ENCODE measurements at regions not wholly inside any gene's neighbourhood (a gene's known extent, or its start where the extent isn't known, plus 50 kb on each side); places are given as distances from the start of the nearest gene placed in this dataset.

DNA sequence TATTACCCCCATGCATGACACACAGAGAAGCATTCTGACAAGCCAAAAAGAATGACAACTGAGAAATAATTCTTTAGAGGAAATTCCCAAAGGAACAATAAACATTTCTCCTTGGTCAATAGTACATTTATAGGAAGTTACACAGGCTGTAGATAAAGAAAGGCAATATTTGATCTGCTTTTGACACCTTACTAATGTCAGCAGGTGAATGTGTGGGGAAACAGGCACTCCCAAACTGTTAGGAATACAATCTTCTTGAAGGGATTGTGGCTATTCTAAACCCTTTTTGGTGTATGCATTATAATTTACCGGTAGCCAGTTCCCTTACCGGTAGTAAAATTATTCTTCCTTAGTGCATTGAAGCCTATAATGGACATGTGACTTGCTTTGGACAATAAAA lies 116.1 kb upstream of the FTMT start:
- POLR2A ChIA-PET, result no interaction called here
- Histone ChIP-seq H3K27ac (ENCODE audit: extremely low read depth, low read depth, low read length) (no peak overlapping the region), H3K4me1 (ENCODE audit: control insufficient read depth, insufficient read depth, low read length) (no peaks in the 10 kb centered on the region), H3K9me3 (ENCODE audit: control insufficient read depth, insufficient read depth, low read depth, low read length) (no peaks in the 10 kb centered on the region), H3K36me3 (ENCODE audit: control insufficient read depth in 2 of 2, insufficient read depth in 1 of 2, low read length in 2 of 2) (no peaks in the 10 kb centered on the region), H3K4me3 (ENCODE audit: low read depth, low read length) (no peak overlapping the region)
- CTCF ChIA-PET, result no interaction called here
- TF ChIP-seq ZNF223 (tag by site-specific recombination; IDR thresholded peaks at IDR 0.05), result no peak
- TF ChIP-seq YY1 (tag by site-specific recombination; IDR thresholded peaks at IDR 0.05), result no peak
- no peak for TF ChIP-seq ZNF544 (tag by site-specific recombination; IDR thresholded peaks at IDR 0.05)
- TF ChIP-seq ZNF354C (tag by site-specific recombination; IDR thresholded peaks at IDR 0.05; ENCODE audit: borderline replicate concordance, low read depth), result no peak
- TF ChIP-seq ZNF473 (tag by site-specific recombination; IDR thresholded peaks at IDR 0.05), result no peak
- no peak for TF ChIP-seq FEZF1 (tag by site-specific recombination; IDR thresholded peaks at IDR 0.05)
- no peak for TF ChIP-seq ZBTB20 (tag by site-specific recombination; IDR thresholded peaks at IDR 0.05)
- TF ChIP-seq ZNF707 (tag by site-specific recombination; IDR thresholded peaks at IDR 0.05), result no peak
- TF ChIP-seq, protein P1, sequence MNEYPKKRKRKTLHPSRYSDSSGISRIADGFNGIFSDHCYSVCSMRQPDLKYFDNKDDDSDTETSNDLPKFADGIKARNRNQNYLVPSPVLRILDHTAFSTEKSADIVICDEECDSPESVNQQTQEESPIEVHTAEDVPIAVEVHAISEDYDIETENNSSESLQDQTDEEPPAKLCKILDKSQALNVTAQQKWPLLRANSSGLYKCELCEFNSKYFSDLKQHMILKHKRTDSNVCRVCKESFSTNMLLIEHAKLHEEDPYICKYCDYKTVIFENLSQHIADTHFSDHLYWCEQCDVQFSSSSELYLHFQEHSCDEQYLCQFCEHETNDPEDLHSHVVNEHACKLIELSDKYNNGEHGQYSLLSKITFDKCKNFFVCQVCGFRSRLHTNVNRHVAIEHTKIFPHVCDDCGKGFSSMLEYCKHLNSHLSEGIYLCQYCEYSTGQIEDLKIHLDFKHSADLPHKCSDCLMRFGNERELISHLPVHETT (tag by site-specific recombination; IDR thresholded peaks at IDR 0.05), result no peak

DNA sequence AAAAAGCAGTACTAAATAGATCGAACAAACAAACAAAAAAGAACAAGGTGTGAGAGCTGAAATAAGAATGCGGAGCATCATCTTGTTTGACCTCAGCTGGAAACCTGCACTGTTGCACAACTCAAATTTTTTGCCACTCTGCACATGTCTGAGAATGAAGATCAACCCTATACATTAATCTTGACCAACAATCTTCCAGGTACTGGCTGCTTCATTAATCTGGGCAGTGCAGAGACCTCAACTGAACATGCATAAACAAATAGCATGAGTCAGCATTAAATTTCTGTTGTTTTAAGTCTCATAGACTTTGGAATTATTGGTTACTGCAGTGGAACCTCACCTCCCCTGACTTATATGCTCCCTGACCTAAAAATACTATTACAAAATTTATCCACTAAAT lies 114.6 kb upstream of the FTMT start:
- H3K4me3 ChIP-seq (ENCODE audit: low read depth, low read length), result no peak overlapping the region
- POLR2A ChIA-PET, result no interaction called here
- CTCF ChIA-PET, result no interaction called here
- TF ChIP-seq GLI4 (tag by site-specific recombination; IDR thresholded peaks at IDR 0.05), result no peak
- TF ChIP-seq ZNF19 (tag by site-specific recombination; IDR thresholded peaks at IDR 0.05; ENCODE audit: low read depth), result no peak
- TF ChIP-seq OVOL3 (tag by site-specific recombination; IDR thresholded peaks at IDR 0.05), result no peak
- TF ChIP-seq ZNF473 (tag by site-specific recombination; IDR thresholded peaks at IDR 0.05), result no peak
- no peak for TF ChIP-seq ZNF133 (tag by site-specific recombination; IDR thresholded peaks at IDR 0.05)
- TF ChIP-seq, protein P2, sequence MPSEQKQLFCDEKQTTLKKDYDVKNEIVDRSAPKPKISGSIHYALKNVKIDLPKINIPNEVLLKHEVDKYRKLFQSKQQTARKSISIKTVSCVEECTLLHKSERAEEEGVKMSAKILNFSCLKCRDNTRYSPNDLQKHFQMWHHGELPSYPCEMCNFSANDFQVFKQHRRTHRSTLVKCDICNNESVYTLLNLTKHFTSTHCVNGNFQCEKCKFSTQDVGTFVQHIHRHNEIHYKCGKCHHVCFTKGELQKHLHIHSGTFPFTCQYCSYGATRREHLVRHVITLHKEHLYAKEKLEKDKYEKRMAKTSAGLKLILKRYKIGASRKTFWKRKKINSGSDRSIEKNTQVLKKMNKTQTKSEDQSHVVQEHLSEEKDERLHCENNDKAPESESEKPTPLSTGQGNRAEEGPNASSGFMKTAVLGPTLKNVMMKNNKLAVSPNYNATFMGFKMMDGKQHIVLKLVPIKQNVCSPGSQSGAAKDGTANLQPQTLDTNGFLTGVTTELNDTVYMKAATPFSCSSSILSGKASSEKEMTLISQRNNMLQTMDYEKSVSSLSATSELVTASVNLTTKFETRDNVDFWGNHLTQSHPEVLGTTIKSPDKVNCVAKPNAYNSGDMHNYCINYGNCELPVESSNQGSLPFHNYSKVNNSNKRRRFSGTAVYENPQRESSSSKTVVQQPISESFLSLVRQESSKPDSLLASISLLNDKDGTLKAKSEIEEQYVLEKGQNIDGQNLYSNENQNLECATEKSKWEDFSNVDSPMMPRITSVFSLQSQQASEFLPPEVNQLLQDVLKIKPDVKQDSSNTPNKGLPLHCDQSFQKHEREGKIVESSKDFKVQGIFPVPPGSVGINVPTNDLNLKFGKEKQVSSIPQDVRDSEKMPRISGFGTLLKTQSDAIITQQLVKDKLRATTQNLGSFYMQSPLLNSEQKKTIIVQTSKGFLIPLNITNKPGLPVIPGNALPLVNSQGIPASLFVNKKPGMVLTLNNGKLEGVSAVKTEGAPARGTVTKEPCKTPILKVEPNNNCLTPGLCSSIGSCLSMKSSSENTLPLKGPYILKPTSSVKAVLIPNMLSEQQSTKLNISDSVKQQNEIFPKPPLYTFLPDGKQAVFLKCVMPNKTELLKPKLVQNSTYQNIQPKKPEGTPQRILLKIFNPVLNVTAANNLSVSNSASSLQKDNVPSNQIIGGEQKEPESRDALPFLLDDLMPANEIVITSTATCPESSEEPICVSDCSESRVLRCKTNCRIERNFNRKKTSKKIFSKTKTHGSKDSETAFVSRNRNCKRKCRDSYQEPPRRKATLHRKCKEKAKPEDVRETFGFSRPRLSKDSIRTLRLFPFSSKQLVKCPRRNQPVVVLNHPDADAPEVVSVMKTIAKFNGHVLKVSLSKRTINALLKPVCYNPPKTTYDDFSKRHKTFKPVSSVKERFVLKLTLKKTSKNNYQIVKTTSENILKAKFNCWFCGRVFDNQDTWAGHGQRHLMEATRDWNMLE (tag by site-specific recombination; conservative IDR thresholded peaks at IDR 0.05; ENCODE audit: low read depth), result no peak
- no peak for TF ChIP-seq ZNF654 (tag by site-specific recombination; IDR thresholded peaks at IDR 0.05; ENCODE audit: low read depth)
- TF ChIP-seq KLF16 (tag by site-specific recombination; IDR thresholded peaks at IDR 0.05), result no peak
- TF ChIP-seq, protein P3, sequence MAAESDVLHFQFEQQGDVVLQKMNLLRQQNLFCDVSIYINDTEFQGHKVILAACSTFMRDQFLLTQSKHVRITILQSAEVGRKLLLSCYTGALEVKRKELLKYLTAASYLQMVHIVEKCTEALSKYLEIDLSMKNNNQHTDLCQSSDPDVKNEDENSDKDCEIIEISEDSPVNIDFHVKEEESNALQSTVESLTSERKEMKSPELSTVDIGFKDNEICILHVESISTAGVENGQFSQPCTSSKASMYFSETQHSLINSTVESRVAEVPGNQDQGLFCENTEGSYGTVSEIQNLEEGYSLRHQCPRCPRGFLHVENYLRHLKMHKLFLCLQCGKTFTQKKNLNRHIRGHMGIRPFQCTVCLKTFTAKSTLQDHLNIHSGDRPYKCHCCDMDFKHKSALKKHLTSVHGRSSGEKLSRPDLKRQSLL (tag by site-specific recombination; IDR thresholded peaks at IDR 0.05), result no peak
- no peak for TF ChIP-seq ZNF211 (tag by site-specific recombination; IDR thresholded peaks at IDR 0.05; ENCODE audit: low read depth)
- TF ChIP-seq, protein P4, sequence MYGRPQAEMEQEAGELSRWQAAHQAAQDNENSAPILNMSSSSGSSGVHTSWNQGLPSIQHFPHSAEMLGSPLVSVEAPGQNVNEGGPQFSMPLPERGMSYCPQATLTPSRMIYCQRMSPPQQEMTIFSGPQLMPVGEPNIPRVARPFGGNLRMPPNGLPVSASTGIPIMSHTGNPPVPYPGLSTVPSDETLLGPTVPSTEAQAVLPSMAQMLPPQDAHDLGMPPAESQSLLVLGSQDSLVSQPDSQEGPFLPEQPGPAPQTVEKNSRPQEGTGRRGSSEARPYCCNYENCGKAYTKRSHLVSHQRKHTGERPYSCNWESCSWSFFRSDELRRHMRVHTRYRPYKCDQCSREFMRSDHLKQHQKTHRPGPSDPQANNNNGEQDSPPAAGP (tag by site-specific recombination; IDR thresholded peaks at IDR 0.05), result no peak
- no peaks in the 10 kb centered on the region for H3K9me3 ChIP-seq (ENCODE audit: control insufficient read depth, insufficient read depth, low read depth, low read length)
- no peaks in the 10 kb centered on the region for H3K36me3 ChIP-seq (ENCODE audit: control insufficient read depth in 2 of 2, insufficient read depth in 1 of 2, low read length in 2 of 2)
- H3K4me1 ChIP-seq (ENCODE audit: control insufficient read depth, insufficient read depth, low read length), result no peaks in the 10 kb centered on the region
- H3K27ac ChIP-seq (ENCODE audit: extremely low read depth, low read depth, low read length), result no peak overlapping the region
